ENCODE measurements at regions not wholly inside any gene's neighbourhood (a gene's known extent, or its start where the extent isn't known, plus 50 kb on each side); places are given as distances from the start of the nearest gene placed in this dataset.
A peak's percentile ranks its signal among the peaks of the same experiment; 100 is the strongest.

DNA sequence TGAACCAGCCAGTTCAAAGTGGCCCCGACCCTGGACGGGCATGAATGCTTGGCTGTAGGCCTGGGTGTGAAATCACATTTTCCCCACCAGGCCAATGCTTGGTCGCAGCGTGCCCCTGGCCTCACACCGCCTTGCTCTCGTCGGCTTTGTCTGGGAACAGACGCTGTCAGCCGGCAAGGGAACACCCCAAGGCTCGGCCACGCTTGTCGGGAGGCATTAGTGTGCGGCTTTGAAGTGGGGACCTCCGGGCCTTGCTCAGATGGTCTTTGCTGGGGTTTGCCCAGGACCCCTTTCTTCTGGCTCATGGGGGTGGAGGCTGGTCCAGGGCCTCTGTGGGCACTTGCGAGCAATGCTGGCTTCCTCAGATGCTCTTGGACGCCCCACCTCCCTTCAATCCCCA, 79.1 kb downstream of the INHBB start:
- DNase-seq (ENCODE audit: low read depth in 2 of 2): no peak

GRCh38 chr2:120428748-120429147, 82.8 kb downstream of the INHBB start:
- no peak for DNase-seq (ENCODE audit: low read depth in 2 of 2)

DNA sequence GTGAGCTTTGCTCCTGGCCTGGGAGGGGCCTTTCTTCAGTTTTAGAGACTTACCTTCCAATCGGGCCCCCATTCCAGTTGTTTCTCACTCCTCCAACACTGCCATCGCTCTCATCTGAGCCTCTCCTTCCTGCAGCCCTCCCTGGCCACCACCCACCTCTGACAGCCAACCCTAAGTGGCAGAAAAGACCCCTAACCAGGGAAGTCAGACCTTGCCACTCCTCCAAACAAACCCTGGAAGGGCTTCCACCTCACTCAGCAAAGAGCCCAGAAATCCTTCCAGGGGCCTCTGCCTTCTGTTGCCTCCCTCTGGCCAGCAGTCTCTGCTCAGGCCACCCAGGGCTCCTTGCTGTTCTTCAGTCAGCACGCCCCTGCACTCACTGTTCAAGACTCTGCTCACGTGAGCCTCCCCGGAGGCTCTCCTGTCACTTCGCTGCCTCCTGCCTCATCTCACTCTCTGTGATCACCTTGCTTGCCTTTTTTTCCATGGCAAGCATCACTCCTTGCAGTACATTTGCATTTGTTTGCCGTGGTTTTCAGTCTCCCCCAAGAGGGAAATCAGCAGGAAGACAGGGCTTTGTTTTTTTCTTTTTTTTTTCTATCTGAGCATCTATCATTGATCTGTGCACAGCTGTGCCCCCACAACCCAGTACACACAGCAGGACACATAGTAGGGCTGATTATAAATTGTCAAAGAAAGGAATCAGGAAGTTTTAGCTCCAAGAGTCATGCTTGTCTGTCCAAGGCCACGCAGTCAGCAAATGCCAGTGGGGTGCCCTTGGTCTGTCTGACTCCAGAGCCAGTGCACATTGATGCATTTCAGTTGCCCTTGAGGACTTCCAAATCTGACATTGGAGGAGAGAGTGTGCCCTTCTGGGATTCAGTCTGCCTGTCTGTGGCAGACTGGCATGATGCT, 83.9 kb downstream of the INHBB start:
- DNase-seq (ENCODE audit: low read depth in 2 of 2): no peak

- DNase-seq (ENCODE audit: low read depth in 2 of 2): no peak
Observed at GRCh38 chr2:120430501-120430830, 84.5 kb downstream of the INHBB start.

DNA sequence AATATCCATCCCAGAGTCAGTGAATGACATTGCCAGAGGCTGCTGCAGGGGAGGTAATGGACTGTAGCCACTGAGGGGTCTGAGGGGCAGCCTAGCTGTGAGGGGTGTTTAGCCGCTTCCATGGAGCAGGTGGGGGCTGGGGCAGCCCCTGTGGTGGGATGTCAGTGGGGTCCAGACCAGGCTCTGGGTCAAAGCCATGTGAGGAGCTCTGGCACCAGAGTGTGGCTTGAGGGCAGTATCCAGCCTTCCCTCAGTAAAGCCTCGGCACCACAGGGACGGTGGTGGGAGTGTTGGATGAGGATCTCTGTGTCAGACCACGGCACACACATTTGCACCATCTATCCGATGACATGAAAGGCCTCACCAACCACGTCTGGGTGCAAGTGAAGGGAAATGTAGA, 85.0 kb downstream of the INHBB start:
- no peak for DNase-seq (ENCODE audit: low read depth in 2 of 2)

DNA sequence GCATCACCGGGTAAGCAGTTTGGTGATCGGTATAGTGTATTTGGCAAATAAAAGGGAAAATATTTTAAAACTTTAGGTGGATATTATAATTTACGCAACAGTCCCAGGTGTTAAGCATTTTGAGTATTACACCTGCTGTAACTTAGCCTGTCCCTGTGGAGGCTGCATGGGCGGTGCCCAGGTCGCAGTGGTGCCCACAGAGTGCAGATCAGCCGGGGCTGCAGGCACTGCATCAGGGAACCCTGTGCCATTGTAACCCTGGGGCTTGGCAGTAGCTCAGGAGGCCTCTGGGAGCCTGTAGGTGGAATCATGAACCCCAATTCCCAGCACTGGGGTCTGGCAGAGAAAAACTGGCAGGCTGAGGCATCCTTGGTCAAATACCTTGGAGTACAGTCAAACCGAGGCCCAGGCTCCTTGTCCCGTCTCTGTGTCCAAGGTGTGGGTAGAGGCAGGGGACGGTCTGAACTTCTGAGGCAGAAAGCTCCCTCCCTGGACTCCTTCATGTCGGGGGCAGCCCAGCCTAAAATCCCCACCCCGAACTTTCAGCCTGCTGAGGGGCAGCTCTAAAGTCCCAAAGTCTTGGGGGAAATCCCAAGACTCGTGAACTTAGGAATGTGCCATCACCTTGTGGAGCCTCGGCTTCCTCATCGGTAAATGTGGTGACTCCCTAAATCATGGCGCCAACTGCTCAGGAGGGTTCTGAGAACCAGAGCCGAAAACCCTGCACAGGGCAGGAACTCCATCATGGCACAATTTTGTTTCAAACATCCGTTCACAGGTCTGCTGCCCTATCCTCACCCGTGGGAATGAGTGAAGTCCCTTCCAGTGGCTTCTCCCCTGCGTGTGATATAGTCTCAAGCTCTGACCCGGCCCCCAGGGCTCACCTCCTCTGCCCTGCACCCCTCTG, 85.7 kb downstream of the INHBB start:
- no peak for DNase-seq (ENCODE audit: low read depth in 2 of 2)

- DNase-seq (ENCODE audit: low read depth in 2 of 2): no peak
Observed at GRCh38 chr2:120432293-120432975, 86.5 kb downstream of the INHBB start.

DNA sequence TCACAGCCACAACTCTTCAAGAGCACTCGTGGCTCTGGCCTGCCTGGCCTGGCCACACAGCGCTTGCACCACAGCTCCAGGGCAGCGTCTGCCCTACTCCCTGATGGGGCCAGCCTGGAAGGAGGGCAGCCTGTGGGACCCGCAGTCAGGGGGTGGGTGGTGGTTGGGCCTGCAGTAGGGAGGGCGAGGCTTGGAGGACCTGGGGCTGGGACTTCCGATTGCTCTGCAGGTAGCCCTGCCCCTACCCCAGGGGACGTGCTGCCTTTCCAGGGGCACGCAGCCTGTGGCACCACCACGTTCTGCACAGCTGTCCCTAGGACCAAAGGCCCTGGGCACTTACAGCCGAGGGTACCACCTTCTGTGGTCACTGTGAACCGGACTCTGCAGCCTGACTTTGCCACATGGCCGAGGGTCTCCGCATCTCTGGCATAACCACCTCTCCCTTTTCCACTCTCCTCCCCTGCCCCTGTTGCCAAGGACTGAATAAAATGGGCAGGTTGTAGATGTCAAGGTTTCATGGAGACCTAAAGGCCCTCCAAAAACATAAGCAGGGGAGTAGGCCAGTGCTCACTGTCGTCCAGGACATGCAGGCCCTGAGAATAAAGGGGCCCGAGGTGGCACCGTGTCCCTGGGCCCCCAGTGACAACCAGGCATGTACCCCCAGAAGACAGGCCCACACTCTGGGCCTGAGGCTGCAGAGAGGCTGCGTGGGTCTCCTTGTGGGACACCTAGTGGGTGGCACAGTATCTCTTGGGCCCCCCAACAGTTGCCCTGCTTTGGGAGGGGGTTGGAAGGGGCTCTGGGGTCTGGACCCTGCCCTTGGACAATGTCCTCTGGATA, 87.3 kb downstream of the INHBB start:
- no peak for DNase-seq (ENCODE audit: low read depth in 2 of 2)

- no peak for DNase-seq (ENCODE audit: low read depth in 2 of 2)
Observed at GRCh38 chr2:120433816-120434290, 87.9 kb downstream of the INHBB start.

DNA sequence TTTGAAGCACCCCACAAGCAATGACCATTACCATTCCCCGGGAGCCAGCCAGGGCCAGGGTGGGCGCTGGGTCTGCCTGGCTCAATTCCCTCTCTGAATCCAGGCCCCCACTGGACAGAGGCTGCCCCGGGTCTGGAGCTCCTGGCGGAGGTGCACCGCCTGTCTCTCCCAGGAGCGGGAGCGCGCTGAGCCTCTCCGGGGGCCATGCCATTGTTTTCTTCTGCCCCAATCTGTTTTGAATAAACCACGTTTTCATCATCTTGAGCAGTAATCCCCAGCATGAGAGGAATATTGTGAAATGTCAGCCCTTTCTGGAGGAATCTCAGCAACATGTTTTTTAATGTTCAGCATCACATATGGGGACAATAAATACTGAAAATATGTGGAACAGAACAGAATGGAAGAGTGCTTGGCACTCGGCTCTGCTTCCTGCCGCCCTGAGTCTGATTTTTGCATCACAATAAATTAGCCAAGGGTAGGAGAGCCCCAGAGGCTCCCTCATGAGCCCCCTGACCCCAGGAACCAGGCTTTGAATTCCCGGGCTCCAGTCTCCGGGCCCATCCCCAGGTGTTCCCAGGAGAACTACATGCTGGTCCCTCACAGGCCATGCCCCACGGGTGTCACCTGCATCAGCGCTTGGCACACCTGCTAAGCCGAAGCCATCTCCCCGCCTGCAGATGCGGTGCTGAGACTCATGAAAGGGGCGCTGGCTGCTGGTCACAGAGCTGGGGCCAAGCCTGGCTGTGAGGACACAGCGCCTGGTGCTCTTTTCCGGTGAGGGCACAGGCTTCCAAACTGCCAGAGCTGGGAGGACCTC, 88.8 kb downstream of the INHBB start:
- no peak for DNase-seq (ENCODE audit: low read depth in 2 of 2)

DNA sequence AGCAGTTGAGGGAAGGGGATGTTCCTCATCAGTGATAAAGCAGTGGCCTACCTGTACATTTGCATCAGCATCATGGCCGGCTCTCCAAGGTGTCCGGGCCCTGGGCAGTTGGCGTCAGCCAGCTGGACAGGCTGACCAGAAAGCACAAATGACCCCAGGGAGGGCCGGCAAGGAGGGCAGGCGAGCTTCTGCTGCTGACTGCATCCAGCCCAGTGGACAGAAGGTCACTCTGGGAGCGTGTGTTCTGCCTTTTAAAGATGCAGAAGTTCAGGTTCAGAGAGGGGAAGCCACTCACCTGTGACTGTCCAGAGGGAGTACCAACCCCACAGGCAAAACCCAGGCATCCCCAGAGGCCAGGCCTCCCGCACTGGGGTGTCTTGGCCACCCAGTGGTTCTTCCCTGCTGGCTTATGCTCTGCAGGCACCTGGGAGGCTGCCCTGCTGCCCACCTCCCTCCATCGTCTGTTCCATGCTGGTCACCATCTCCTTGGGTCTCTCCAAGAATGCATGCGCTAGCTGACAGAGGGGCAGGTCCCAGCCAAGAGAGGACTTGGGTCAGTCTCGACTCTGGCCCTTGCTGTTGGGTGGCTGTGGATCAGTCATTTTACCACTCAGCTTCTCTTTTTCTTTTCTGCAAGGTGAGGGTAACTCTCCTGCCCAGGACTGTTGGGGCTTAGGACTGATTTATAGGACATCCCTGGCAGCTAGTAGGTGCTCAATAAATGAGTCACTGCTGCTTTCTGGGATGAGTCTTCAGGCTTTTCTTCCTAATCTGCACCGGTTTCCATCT, 89.9 kb downstream of the INHBB start:
- no peak for DNase-seq (ENCODE audit: low read depth in 2 of 2)

DNA sequence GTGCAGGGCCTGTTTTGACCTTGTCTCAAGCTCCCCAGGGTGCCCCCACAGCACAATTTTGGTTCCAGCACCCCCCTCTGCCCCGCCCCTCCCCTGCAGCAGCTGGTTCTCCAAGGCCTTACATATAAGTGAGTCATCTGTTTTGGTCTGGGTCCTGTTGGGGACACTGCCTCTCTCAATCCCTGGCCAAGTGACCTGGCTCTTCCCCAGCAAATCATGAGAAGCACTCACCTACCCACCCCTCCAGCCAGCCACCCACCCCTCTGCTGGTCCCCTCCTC, 90.5 kb downstream of the INHBB start:
- DNase-seq (ENCODE audit: low read depth in 2 of 2): no peak

DNA sequence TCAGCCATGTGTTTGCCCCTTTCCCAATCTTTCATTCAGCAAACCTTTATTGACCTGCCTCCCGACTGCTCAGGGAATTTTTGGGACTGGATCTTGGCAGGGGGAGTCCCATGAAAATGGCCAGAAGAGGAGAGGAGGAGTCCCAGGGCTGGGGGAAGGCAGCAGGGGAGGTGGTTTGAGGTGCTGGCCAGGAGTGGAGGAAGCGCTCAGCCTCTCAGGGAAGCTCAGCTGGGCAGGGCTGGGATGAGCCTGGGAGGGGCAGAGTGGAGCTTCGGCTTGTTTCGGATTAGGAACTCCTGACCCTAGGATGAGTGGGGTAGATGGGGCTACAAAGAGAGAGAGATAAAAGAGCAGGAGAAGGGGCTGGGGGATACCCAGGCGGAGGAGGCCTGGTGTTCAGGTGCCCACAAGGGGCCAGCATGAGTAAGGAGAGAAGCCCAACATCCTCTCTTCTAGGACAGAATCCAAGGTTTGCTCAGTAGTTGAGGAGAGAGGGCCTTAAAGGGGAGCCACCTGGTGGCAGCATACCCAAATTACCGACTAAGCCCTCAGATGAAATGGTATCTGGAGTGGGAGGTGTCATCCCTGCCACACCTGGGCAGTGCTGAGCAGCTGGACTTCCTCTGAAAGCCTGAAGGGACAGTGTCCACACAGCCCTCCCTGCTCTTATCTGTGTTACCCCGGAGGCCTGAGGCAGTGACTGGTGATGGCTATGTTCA, 91.1 kb downstream of the INHBB start:
- DNase-seq (ENCODE audit: low read depth in 2 of 2): peak in 1 of 2 donors; percentile 24

- DNase-seq (ENCODE audit: low read depth in 2 of 2): no peak
Observed at GRCh38 chr2:120437604-120438000, 91.7 kb downstream of the INHBB start.

DNA sequence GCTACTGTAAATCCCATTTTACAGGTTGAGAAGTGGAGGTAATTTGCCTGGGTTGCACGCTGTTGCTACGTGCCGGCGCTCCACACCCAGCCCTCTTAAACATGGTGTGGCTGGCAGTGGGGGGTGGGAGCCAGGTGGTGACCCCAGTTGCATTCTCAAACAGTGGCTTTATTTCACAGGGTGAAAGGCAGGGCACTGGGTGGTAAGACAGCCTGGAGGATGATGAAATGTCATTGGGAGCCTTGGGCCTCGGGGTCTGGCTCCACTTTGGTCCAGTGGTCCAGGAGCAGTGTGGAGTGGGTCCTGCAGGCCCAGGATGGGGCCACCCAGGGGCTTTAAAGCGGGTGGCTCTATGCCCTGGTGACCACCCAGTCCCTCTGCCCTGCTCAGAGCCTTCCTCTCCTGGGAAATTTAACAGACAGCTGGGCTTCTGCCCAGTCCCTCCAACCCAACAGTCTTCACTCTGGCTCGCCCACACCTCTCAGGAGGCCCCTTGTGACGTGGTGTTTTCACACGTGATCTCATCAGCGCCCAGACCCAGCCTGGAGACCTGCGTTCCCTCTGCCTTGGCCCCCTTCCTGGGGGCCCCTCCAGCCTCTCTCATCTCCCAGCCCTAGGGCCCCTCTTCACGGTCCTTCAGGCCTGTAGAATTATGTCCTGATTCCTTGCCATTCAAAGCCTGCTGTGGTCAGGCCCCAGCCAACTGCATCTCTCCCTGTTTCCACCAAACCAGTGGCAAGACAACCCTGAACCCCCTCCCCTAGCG, 92.5 kb downstream of the INHBB start:
- DNase-seq (ENCODE audit: low read depth in 2 of 2): no peak

- no peak for DNase-seq (ENCODE audit: low read depth in 2 of 2)
Observed at GRCh38 chr2:120439067-120439368, 93.1 kb downstream of the INHBB start.

- no peak for DNase-seq (ENCODE audit: low read depth in 2 of 2)
Observed at GRCh38 chr2:120439637-120440384, 93.9 kb downstream of the INHBB start.

Measured in dermis microvascular lymphatic vessel endothelial cell (primary cell).